HG03064 (cell line): ENCODE measurements at regions not wholly inside any gene's neighbourhood (a gene's known extent, or its start where the extent isn't known, plus 50 kb on each side); places are given as distances from the start of the nearest gene placed in this dataset.
"Not testable (repeated sequence)": the region's sequence is repeated elsewhere in the genome, so short reads cannot be mapped to it uniquely, and the experiment has no call there.

ENCODE experiments used
- ATAC-seq: cut with Tn5 transposase; IDR thresholded peaks from one replicate; pipeline ENCODE4 v1.9.1; 2021; ENCODE audit warnings: low read depth; ENCODE audit not compliant: unreplicated experiment

DNA sequence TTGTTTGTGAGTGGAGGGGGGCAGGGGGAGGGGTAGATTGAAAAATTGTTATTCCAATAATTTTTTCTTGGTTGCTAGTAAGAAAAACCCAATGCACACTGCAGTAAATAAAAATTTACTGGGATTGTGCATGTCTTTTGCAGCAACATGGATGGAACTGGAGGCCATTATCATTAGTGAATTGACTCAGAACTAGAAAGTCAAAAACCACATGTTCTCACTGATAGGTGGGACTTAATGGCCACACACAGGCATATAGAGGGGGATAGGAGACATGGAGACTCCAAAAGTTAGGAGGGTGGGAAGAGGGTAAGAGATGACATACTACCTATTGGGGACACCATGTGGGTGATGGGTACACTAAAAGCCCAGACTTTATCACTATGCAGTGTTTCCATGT lies 67.2 kb downstream of the BUB3 start:
- no peak for ATAC-seq

DNA sequence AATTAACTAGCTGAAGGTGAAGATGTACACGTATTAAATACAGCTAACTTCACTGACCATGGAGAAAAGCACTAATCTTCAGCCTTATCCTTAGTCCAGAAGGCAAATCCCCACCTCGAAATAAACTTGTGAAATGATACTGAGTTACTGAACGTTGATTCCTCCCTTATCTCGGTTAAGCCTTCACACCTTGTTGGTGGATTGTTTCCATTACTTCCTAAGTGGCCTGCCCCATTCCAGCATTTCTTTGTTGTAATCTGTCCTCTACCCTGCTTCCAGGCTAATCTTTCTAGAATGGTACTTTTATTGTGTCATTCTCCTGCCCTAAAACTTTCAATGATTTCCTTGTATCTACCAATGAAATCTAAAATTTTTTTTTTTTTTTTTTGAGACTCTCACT lies 68.6 kb downstream of the BUB3 start:
- no peak for ATAC-seq

- no peak for ATAC-seq
Measured at GRCh38 chr10:123227706-123228105, 73.5 kb downstream of the BUB3 start.

GRCh38 chr10:123229927-123230630 lies 75.9 kb downstream of the BUB3 start:
- ATAC-seq, result no peak

DNA sequence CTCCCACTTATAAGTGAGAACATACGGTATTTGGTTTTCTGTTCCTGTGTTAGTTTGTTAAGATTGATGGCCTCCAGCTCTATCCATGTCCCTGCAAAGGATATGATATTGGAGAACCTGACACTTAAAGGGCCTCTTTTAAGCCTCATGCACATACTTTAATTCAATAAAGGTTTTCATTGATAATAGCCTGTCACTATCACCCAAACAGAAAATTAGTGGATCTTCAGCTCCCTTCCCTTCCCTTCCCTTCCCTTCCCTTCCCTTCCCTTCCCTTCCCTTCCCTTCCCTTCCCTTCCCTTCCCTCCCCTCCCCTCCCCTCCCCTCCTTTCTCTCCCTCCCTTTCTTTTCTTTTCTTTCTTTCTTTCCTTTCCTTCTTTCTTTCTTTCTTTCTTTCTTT lies 78.7 kb downstream of the BUB3 start:
- not testable (repeated sequence) for ATAC-seq

GRCh38 chr10:123235014-123235413 lies 80.8 kb downstream of the BUB3 start:
- not testable (repeated sequence) for ATAC-seq

GRCh38 chr10:123236126-123236525 lies 81.9 kb downstream of the BUB3 start:
- ATAC-seq, result no peak

- no peak for ATAC-seq
Measured at GRCh38 chr10:123240250-123240649, 86.0 kb downstream of the BUB3 start.

- no peak for ATAC-seq
Measured at GRCh38 chr10:123240776-123241175, 86.6 kb downstream of the BUB3 start.

DNA sequence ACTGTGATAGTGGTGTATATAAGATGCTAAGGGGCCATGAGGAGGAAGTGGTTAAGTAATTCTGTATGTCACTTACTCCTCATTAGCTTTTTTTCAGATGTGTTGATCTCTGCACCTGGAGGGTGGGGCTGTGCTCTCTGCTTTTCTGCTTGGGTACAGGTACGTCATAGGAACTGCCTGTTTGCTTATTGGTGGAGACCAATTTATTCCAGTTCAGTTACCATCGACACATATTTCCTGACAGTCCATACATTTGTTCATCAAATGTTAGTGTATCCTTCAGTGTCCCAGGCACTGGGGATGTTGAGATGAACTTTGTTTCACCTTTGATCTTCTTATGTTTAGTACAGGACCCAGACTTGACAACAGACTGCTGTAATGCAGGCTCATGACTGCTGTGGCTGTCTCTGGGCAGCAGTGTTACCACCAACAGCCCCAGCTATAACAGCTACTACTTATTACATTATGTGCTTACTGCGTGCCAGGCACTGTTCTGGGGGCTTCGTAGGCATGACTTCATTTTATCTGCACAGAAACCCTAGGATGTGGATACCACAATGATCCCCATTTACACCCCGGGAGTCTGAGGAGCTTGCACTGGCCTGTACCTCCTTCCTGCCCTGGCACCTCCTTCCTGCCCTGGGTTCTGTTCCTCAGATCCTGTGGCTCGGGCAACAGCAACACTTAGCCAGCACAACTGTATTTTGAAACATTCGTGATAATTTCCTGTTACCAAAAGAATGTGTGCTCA lies 87.4 kb downstream of the BUB3 start:
- no peak for ATAC-seq

DNA sequence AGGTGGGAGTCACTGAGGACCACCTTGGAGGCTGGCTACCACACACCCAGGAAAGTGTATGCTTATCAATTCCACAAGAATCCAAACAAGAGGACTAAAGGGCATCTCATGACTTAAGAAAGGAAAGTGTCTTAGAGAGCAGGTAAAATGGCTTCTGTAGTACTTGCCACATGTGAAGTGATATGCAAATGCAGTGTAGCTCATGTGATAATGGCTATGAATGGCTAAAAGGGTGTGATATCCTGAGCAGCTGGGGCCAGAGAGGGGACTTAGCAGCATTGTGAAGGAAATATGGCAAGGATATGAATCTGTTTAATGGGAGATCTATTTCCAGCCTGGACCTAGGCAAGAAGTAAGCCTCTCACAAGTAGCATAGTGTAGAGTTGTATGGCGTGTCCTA lies 90.5 kb downstream of the BUB3 start:
- ATAC-seq, result no peak

DNA sequence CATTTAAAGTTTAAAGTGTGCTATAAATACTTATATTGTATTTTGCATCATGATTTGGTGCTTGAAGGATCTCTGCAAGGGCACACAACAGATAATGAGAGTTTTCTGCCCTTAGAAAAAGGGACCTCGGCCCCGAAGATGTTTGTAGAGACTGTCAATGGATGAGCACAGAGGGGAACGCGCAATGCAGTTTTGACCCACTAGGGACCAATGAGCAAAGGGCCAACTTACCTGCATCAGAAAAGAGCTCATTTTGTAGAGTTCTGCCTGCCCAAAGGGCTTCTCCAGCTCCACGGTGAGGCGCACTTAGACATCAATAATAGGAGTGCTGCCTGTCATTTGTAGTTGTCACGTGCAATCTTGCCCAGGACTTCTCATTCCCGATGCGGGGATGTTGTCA lies 91.1 kb downstream of the BUB3 start:
- ATAC-seq, result no peak

GRCh38 chr10:123249894-123250293 lies 95.7 kb downstream of the BUB3 start:
- no peak for ATAC-seq

- no peak for ATAC-seq
Measured at GRCh38 chr10:123250640-123251039, 96.4 kb downstream of the BUB3 start.

GRCh38 chr10:123252779-123253178 lies 98.6 kb downstream of the BUB3 start:
- ATAC-seq, result no peak

DNA sequence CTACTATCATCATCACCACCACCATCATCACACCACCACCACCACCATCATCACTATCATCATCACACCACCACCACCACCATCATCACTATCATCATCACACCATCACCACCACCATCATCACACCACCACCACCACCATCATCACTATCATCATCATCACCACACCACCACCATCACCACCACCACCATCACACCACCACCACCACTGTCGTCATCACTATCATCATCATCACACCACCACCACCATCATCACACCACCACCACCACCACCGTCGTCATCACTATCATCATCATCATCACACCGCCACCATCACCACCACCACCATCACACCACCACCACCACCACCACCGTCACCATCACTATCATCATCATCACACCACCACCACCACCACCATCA lies 100.1 kb downstream of the BUB3 start:
- not testable (repeated sequence) for ATAC-seq

DNA sequence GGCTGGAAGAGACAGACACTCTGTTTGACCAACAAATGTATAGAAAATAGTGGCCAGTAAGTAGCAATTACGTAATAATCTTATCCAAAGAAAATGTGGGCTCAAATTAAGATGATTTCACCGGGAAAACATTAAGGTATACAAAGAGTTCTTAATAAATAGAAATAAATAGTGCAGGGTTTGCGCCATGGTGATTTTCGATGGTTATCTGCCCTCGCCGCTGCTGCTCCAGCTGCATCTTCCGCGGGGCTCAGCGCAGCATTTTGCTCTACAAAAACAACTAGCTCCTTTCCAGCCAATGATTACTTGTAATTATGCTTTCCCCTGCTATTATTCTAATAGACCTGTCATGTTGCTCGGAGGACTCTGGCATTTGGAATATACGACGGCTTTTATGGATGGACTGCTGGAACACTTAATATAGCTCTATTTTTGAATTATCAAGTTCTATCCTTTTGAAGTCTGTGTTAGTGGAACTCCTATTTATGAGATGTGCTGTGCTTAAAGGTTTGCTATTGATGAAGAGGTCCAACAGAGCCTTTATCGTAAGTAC lies 103.8 kb downstream of the BUB3 start:
- no peak for ATAC-seq

DNA sequence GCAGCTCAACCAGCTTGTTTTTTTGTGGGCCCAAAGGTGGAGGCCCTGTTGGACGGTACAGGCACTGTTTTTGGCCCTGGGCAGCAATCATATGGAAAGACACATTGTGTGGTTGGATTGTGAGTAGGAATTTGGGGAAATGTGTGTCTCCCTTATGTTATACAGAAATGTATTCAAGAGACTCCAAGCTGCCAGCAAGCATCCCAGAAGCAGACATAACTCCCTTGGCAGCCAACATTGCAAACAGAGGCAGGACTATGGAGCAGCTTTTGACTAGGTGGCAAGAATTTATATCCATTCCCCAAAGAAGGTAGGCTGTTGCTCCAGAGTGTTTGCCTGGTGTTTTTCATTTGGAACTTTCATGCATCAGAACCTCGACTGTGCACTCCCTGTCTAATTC lies 104.9 kb downstream of the BUB3 start:
- ATAC-seq, result no peak

DNA sequence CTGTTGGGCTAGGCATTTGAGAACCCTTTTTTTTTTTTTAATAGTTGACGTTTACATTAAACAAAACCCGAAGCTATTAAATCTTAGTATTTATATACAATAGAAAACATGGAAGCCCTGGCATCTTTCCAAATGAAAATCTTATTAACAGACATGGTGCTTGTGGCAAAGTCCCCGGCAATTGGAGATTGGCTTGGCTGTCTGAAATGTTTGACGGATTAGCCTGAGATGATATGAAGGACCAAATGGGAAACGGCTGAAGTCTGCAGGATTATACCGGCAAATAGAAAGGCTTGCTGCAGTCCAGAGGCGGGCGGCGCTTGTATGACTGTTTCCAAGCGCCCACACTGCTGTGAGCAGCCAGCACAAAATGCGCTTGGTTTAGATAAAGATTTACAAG lies 105.6 kb downstream of the BUB3 start:
- ATAC-seq, result no peak

GRCh38 chr10:123262456-123262855 lies 108.3 kb downstream of the BUB3 start:
- ATAC-seq, result no peak

- no peak for ATAC-seq
Measured at GRCh38 chr10:123266971-123267370, 112.8 kb downstream of the BUB3 start.

- no peak for ATAC-seq
Measured at GRCh38 chr10:123269017-123269552, 114.9 kb downstream of the BUB3 start.
